SHP77 (cell line): ENCODE measurements at regions not wholly inside any gene's neighbourhood (a gene's known extent, or its start where the extent isn't known, plus 50 kb on each side); places are given as distances from the start of the nearest gene placed in this dataset.

ENCODE experiments used
- DNase-seq, 2 experiments: peaks; one replicate each; lab custom pipeline; 2025; lab: John Stamatoyannopoulos, UW

DNA sequence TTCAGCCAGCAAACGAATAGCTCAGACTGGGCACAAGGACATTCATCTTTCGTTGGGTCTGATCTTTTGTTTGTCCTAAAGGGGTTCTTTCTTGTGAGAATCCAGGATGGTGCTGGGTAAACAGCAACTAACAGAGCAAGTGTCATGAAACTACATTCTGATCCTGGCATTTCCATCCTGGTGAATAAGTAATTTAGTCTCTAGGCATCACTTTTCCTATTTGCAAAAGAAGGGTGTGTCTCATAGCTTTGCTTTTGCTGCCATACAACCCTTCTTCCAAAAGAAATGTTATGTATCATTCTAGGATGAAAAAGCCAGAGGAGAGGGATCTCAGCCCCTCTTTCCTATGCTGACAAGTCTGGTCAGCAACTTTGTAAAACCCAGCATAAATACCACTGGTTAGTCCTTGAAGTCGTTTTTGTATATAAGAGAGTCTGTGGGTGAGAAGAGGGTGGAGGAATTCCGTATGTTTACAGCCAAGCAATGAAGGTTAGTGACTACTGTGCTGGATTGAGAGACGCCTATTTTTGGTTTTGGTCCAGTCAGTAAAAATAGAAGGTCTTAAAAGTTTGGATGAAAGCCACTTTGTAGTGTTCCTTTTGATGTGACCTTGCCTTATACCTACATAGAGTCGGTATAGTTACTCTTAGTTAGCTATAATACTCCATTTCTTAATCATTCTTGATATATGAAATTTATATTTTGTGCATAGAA, 88.4 kb upstream of the SLC25A13 start:
- DNase-seq: no peak

DNA sequence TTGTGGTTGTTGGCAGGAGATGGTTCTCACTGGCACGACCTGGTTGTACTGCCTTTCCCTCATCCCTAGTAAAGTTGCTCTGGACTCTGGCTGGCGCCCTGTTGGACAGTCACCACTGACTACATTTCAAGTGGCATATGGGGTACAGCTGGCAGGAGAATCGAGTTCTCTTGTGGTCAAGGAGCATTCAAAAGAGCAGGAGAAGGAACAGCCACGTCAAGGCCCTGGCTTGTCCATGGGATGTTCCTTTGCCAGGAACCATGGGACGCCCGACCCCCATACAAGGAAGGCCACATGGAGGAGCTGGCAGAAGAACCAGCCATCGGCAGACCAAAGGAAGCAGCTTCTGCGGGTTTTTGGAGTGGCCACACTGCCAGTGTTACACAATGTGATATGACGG, 87.0 kb upstream of the SLC25A13 start:
- DNase-seq: no peak

DNA sequence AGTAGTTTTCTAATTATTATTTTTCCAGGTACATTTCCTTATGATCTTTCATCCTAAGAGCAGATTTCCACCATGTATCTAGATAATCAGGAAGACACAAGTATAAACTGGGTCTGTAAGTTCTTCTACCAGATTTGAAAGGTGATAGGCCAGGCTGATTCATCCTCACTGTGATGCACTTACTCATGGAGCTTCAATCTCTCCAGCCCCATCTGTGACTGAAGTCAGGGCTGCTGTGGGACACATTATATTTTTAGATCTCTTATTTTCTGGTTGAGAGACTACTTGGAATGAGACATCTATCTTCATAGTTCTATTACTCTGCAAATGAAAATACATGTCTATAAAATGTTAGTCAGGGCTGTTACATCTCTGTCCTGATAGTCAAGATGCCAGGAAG, 85.5 kb upstream of the SLC25A13 start:
- no peak for DNase-seq

DNA sequence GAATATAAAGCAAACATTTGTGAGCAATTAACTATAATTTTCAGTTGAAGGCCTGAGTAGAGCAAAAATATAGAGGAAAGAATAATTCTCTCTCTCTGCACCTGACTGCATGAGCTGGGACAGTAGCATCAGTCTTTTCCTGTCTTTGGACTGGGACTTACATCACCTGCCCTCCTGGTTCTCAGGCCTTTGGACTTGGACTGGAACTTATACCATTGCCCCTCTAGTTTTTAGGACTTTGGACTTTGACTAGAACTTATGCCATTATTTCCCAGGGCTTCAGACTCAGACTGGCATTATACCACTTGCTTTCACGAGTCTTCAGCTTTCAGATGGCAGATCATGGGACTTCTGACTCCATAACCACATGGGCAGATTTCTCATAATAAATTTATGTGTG, 81.0 kb upstream of the SLC25A13 start:
- DNase-seq: no peak

DNA sequence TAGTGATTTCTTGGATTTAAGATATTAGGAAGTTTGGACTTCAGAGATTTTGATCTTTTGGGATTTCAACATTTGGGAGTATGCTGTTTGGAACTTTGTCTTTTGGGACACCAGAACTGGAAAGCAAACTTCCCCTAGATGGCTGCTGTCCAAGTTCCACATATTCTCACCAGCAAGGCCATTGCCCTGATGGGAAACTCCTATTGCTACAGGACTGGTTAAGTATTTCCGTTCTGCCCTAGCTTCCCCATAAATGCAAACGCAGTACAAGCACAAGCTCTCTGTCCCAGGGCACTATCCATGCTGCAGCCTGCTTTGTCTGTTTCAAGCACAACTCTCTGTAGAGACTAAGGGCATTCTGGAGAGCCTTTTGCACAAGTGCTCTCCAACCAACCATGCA, 79.3 kb upstream of the SLC25A13 start:
- no peak for DNase-seq

DNA sequence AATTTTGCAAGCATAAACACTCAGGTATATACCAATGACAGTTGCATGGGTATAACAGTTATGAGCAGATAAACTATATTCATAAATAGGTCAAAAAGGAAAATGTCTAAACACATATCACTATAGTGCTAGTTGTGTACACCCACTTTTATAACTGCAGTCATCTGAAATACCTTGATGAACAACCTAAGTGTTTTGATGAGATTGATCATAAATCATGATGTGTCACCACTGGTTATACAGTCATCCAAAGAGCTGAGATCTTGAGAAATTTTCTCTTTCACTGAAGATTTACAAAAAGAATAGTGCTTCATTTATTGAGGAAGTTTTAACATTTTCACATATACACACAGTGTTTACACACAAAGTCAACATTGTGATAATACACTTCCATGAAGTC, 78.6 kb upstream of the SLC25A13 start:
- DNase-seq: no peak

DNA sequence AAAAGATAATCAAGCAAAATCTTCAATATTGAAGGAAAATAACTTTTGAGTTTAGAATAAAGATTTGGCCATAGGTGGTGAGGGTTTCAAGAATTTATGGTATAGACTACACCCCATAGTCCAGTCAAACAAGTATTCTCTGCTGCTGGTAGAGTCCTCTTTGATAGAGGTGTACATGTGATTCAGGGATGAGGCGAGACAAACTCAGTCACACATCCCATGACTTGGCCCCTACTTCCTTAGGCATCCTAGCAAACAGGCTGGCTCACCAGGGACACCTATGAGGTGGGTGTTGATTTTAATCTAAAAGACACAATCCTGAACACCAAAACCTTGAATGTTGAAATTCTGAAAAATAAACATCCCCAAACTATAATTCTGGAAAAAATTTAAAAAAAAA, 78.1 kb upstream of the SLC25A13 start:
- no peak for DNase-seq

DNA sequence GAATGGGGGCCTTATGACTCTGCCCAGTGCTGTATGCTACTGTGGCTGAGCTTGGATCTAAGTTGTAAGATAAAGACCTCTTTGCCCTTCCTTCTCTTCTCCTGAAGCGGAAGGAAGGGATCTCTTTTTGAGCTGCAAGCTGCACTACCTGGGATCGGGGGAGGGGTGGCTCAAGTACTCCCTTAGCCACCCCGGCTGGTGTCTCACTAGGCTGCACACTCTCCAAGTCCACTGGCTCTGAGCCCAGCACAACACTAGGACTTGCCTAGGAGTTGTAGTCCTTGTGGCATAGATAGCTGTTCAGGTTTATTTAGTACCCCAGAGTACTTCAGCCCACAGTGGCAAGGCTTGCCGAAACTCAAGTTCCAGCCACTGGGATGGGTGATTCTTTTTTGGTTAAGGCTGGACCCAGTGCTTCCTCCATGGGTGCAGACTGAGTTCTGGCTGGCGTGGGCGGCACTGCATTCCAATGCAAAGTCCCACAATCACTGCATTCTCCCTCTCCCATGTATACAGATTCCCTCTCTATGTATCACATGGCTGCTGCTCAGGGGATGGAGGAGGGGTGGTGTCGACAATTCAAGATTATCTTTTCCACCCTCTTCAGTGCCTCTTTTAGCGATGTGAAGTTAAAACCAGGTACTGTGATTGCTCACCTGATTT, 76.2 kb upstream of the SLC25A13 start:
- no peak for DNase-seq

DNA sequence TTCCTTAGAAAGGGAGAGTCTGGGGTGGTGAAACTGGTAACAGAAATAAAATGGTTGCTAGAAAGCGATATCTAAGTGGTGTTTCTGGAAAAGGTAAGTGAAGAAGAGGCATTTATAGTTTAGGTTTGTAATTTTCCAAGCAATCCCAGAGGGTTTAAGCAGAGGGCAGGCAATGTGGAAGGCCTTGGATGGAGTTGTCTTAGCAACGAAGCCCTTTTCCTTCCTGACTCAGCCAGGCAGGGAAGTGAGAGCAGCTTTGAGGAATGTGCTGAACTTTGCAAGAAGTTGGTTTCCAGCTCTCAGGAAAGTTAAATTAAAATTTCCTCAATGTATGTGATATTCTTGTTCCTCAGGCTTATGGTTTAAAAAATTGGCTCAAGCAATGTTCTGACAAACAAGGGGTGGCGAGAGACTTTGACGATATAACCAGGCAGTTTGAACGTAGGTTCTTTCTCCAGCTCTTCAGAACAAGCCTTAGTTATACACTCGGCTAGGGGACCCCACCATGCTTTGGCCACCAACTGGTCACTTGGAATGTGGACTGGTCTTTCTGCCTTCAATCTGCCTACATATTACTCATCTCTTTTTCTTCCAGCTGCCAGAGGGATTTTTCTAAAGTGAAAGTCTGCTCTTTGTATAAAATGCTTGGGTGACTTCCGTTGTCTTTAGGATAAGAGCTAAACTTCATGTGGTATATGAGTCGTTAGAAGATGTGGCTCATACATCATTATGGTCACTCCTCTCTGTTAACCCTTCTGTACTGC, 66.9 kb upstream of the SLC25A13 start:
- no peak for DNase-seq

DNA sequence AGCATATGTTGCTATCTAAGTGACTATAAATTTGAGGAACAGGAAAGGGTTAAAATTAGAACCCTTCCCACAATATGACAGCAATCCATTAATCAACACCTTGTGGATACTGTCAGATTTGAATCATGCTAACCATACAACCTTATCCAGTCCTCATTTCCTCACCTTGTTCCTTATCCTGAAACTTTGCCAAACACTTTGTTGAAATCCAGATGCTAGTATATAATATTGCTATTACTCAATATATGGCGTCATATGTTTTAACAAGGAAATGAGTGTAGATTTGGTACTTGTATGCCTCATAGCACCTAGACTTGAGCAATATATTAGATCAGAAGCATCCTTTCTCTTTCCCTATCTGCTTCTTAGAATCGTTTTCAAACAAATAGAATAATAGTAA, 66.3 kb upstream of the SLC25A13 start:
- no peak for DNase-seq

DNA sequence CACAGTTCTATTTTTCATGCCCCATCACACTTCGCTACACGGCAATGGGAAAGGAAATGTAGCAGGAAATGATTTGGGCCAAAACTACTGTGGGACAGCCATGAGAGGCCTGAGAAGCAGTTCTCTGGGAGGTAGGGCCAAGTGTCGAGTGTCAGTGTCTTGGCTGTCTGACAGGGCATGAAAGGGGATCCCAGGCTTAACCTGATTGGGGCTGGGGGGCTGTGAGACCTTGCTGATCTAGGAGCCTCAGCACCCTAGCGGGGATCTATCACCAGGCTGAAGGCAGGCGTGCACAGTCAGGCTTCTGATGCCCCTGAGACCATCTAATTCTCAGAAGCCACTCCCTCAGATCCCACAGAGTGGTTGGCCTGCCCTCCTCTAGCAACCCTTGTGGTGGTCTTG, 58.2 kb upstream of the SLC25A13 start:
- no peak for DNase-seq

DNA sequence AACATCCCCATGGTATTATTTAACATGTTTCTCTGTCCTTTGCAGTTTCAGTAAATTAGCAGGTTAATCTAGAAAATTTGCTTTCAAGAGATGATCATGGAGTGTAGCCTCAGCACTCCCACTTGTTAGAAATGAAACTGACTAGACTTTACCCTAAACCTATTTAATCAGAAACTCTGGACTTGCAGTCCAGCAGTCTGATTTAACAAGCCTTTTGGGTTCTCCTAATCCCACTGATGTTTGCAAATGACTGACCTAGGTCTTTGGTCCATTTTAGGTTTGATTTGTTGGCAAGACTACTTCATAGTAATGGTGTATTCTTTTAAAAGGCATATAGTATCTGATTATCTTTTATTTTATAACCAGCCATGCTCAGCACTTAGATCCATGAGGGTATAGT, 55.5 kb upstream of the SLC25A13 start:
- no peak for DNase-seq
